Body of pancreas (tissue), 4 donors: ENCODE measurements at regions not wholly inside any gene's neighbourhood (a gene's known extent, or its start where the extent isn't known, plus 50 kb on each side); places are given as distances from the start of the nearest gene placed in this dataset.

Experiments used
- POLR2A ChIP-seq, 3 donors: fragments of 450-650 bp; IDR thresholded peaks; one replicate each; pipeline ENCODE4 v1.6.1; 2016; ENCODE audit warnings: antibody characterized with exemption in 3 of 3, mild to moderate bottlenecking in 2 of 3
- TF ChIP-seq, protein P1 (sequence below), 7 experiments: fragments of 450-650 bp in 4 of 7; fragments of 200-600 bp in 3 of 7; sonication (generic) in 3 of 7; IDR thresholded peaks; one replicate each; pipeline ENCODE4 v1.5.1; 2016 to 2019; ENCODE audit warnings: antibody characterized with exemption in 7 of 7

DNA sequence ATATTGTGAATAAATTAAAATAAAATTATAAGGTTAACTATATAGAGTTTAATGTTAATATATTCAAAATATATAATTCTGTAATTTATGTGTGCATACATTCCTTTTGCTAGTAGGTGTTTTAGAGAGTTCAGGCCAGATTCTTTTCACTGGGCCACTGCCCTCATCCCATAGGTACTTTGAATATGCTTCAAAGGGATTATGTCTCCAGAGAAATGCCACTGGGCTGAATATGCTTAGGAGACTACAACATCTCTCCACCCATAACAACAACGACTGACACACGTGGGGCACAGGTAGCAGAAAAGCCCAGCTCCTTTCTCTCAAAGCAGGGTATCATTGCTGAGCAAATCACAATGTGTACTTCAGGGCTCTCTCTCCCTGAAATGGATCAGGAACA lies 290.9 kb upstream of the TACR3 start:
- TF ChIP-seq, protein P1, sequence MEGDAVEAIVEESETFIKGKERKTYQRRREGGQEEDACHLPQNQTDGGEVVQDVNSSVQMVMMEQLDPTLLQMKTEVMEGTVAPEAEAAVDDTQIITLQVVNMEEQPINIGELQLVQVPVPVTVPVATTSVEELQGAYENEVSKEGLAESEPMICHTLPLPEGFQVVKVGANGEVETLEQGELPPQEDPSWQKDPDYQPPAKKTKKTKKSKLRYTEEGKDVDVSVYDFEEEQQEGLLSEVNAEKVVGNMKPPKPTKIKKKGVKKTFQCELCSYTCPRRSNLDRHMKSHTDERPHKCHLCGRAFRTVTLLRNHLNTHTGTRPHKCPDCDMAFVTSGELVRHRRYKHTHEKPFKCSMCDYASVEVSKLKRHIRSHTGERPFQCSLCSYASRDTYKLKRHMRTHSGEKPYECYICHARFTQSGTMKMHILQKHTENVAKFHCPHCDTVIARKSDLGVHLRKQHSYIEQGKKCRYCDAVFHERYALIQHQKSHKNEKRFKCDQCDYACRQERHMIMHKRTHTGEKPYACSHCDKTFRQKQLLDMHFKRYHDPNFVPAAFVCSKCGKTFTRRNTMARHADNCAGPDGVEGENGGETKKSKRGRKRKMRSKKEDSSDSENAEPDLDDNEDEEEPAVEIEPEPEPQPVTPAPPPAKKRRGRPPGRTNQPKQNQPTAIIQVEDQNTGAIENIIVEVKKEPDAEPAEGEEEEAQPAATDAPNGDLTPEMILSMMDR (IDR thresholded peaks at IDR 0.05), result no peak
- no peak for TF ChIP-seq POLR2A (IDR thresholded peaks at IDR 0.05)
